Ishikawa (cell line): ENCODE measurements at regions not wholly inside any gene's neighbourhood (a gene's known extent, or its start where the extent isn't known, plus 50 kb on each side); places are given as distances from the start of the nearest gene placed in this dataset.

Source experiments
- CEBPB ChIP-seq: IDR thresholded peaks from 2 replicates; pipeline ENCODE4 v1.6.1; 2012
- CREB1 ChIP-seq: IDR thresholded peaks from 2 replicates; pipeline ENCODE4 v1.6.1; 2012; ENCODE audit warnings: low read depth
- EGR1 ChIP-seq: IDR thresholded peaks from 2 replicates; pipeline ENCODE4 v1.6.1; 2012
- EP300 ChIP-seq: IDR thresholded peaks from 2 replicates; pipeline ENCODE4 v1.6.1; 2012; ENCODE audit warnings: borderline replicate concordance
- FOXM1 ChIP-seq: IDR thresholded peaks from 2 replicates; pipeline ENCODE4 v1.6.1; 2012; ENCODE audit warnings: low read depth, borderline replicate concordance
- NFIC ChIP-seq: IDR thresholded peaks from 2 replicates; pipeline ENCODE4 v1.6.1; 2012
- RAD21 ChIP-seq: IDR thresholded peaks from 2 replicates; pipeline ENCODE4 v1.6.1; 2012; ENCODE audit warnings: low read depth
- REST ChIP-seq: IDR thresholded peaks from 2 replicates; pipeline ENCODE4 v1.6.1; 2012; ENCODE audit warnings: low read depth, mild to moderate bottlenecking
- TAF1 ChIP-seq: IDR thresholded peaks from 2 replicates; pipeline ENCODE4 v1.6.1; 2012; ENCODE audit warnings: low read depth, mild to moderate bottlenecking
- TCF12 ChIP-seq: IDR thresholded peaks from 2 replicates; pipeline ENCODE4 v1.6.1; 2012; ENCODE audit warnings: low read depth
- TEAD4 ChIP-seq: IDR thresholded peaks from 2 replicates; pipeline ENCODE4 v1.6.1; 2012
- YY1 ChIP-seq: IDR thresholded peaks from 2 replicates; pipeline ENCODE4 v1.6.1; 2012; ENCODE audit warnings: low read depth
- ZBTB7A ChIP-seq: IDR thresholded peaks from 2 replicates; pipeline ENCODE4 v1.6.1; 2012; ENCODE audit warnings: low read depth
- TF ChIP-seq, protein P1 (sequence below): IDR thresholded peaks from 2 replicates; pipeline ENCODE4 v1.6.1; 2012
- TF ChIP-seq, protein P2 (sequence below): IDR thresholded peaks from 2 replicates; pipeline ENCODE4 v1.6.1; 2012

GRCh38 chr13:76160506-76160905 lies 524.4 kb downstream of the LMO7 start:
- TF ChIP-seq TCF12 (no peak), TEAD4 (no peak), ZBTB7A (no peak), EP300 (no peak), EGR1 (no peak), RAD21 (no peak), YY1 (no peak), TAF1 (no peak), REST (no peak), CEBPB (no peak), CREB1 (no peak), NFIC (no peak), FOXM1 (no peak)
- TF ChIP-seq, protein P1, sequence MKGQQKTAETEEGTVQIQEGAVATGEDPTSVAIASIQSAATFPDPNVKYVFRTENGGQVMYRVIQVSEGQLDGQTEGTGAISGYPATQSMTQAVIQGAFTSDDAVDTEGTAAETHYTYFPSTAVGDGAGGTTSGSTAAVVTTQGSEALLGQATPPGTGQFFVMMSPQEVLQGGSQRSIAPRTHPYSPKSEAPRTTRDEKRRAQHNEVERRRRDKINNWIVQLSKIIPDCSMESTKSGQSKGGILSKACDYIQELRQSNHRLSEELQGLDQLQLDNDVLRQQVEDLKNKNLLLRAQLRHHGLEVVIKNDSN = no peak
- TF ChIP-seq, protein P2, sequence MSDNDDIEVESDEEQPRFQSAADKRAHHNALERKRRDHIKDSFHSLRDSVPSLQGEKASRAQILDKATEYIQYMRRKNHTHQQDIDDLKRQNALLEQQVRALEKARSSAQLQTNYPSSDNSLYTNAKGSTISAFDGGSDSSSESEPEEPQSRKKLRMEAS = no peak

- TF ChIP-seq EP300 (no peak), YY1 (no peak), ZBTB7A (no peak), REST (no peak), CEBPB (no peak), NFIC (no peak), RAD21 (no peak), EGR1 (no peak), CREB1 (no peak), TAF1 (no peak), FOXM1 (no peak), TCF12 (no peak), TEAD4 (no peak)
- TF ChIP-seq, protein P1 = no peak
- TF ChIP-seq, protein P2 = no peak
Observed at GRCh38 chr13:76157926-76158325, 521.8 kb downstream of the LMO7 start.

- TF ChIP-seq CREB1 = no peak
- no peak for TF ChIP-seq EP300
- no peak for TF ChIP-seq YY1
- no peak for TF ChIP-seq EGR1
- TF ChIP-seq CEBPB = no peak
- TF ChIP-seq REST = no peak
- no peak for TF ChIP-seq FOXM1
- TF ChIP-seq ZBTB7A = no peak
- no peak for TF ChIP-seq NFIC
- no peak for TF ChIP-seq TAF1
- TF ChIP-seq RAD21 = no peak
- TF ChIP-seq, protein P2 = no peak
Observed at GRCh38 chr13:76153239-76153638, 517.1 kb downstream of the LMO7 start.

DNA sequence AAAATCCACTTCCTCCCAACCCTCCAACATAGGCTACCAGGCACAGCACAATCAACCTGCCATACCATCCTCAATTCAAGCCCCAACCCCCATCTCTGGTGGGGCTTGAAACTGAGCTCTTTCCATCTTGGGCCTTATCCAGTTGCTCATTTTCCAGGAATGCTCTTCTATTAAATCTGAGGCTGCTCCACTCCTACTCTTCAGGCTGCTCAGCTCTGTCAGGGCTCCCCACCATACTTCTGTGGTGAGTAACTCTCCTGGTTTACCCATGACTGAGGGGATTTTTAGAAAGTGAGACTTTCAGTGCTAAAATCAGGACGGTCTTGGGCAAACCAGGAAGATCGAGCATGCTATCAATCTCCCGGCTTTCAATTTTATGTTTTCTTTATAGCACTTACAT lies 512.8 kb downstream of the LMO7 start:
- TF ChIP-seq TAF1 = no peak
- TF ChIP-seq YY1 = no peak
